GM18858 (cell line): ENCODE measurements at regions not wholly inside any gene's neighbourhood (a gene's known extent, or its start where the extent isn't known, plus 50 kb on each side); places are given as distances from the start of the nearest gene placed in this dataset.

Source experiments
- ATAC-seq: cut with Tn5 transposase; IDR thresholded peaks from one replicate; pipeline ENCODE4 v1.9.1; 2021; ENCODE audit not compliant: unreplicated experiment

DNA sequence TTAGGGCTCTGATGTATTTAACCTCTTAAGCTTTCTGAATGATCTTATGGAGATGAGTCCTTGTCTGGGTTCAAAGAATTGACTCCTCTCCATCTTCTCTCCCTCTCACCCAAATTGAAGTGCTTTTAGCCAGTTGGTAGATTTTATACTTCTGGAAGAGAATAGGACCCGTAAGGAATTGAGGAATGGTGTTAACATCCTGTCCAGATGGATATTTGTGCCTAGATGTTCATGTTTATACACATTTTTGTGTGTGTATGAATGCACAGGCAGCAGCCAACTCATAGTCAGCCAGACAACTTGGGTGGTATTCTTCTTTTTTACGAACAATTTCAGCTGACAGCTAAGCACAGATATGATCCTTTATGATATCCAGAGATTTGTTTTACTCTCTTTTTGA, 449.6 kb upstream of the RGS6 start:
- ATAC-seq: no peak

DNA sequence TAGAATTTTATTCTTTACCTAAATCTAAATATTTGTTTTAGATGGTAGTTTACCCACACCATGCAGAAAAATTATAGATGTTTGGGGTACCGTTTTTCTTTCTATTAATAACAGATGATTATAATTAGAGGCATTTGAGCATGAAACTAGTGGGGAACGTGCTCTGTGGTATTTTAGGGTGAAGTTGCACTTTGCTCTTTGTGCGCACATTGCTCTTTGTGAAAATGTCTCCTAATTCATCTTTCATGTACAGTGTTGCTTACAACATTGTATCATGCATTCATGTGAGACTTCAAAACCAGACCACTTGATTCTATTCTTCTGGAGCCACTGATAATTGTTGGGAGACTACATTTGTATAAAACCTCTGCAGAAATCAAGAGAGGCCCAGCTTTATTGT, 449.1 kb upstream of the RGS6 start:
- ATAC-seq: no peak

DNA sequence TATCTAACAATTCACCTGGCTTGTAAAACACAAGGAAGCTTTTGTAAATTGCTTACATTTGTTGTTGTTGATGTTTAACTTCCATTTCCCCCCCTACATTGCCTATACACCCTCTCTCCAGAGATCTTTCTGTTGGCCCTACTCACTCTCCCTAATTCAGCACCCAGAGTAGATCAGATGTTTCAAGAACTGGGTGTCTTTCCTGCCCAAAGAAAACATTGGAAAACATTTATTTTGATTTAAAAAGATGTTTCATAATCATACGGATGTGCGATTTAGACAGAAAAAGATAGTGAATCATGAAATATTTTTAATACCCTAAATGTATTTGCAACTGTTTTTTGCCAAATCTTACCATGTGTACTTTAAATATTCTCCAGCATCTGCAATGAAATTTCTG, 446.4 kb upstream of the RGS6 start:
- ATAC-seq: no peak

DNA sequence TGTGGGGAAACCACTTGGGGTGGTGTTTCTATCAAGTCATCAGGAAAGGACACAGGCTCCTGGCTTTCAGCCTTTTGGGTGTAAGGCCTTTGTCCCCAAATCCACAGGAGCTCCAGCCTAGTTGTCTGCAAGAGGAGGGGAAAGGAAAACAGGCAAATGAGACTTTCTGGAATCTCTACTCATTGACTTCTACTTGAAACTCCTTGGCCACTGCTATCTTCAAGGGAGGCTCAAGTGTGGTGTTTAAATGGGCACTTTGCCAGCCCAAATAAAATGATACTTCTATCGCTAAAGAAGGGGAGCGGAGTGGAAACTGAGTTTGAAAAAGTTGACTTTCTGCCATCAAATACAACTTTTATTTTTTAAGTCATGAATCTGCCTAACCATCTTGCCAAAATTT, 445.9 kb upstream of the RGS6 start:
- no peak for ATAC-seq

DNA sequence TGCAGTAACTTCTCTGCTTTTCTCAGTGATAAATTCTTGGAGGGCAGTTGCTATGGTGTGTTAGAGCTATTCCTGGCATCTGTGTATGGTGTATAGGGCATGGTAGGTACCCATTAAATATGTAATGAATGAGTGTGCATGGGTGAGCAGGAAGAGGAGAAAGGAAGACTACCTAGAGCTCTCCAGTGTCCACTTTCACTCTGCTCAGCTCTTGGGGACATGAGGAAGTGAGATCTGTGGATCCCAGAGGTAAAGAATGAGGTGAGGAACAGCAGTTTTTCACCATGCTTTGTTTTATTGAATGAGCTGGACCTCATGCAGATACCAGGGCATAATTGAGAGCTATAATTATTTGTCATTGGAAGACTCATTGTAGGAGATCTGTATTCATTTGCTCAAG, 444.8 kb upstream of the RGS6 start:
- ATAC-seq: no peak

DNA sequence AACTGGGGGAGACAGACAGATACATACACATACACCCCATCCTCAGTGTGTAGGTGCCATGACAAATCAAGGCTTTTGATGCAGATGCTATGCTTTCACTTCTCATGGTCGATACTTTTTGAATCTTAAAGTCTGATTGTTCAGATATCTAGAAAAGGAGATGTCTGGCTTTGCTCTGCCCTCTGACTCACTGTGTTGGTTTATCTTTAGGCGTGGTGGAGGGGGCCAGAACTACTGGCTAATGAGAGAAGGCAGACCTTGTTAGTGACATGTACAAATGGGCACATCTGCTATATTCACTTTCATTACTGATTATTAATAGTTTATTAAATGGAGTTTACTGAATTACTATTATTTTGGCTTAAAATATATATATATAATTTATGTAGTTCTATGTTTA, 444.3 kb upstream of the RGS6 start:
- ATAC-seq: no peak

DNA sequence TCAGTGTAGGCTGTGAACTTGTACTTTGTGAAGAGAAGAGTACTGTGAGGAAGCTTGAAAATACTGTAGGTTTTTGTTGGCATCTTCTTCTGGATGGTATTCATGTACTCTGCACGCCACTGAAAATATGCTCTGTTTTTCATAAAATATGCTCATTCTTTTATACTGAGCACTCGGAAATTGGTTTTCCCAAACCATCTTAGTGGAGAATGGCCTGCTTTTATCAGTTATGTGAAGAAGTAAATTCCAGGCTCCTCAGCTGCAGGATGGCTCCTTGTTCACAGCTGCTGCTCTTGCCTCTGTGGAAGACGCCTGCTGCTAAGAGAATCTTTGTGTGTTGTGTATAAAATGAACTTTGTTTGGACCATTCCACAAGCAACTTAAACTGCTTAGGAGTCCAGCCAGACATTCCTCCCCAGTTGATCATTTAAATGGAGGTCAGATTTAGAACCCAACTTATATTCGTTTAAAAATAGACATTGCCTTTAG, 443.5 kb upstream of the RGS6 start:
- no peak for ATAC-seq

DNA sequence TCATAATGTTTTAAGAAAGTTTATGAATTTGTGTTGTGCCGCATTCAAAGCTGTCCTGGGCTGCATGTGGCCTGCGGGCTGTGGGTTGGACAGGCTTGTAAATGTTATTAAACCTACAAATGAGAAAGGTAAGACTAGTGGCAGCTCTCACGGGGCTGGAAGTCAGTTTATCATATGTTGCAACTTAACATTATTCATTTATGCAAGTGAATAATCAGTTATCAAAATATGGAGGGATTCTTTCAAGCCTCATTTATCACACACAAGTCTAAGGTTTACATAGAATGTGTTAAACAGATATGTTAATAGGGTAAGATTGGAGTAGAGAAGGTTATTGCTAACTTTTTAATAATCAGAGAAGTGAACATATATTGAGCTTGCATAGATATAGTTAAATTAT, 442.5 kb upstream of the RGS6 start:
- no peak for ATAC-seq

DNA sequence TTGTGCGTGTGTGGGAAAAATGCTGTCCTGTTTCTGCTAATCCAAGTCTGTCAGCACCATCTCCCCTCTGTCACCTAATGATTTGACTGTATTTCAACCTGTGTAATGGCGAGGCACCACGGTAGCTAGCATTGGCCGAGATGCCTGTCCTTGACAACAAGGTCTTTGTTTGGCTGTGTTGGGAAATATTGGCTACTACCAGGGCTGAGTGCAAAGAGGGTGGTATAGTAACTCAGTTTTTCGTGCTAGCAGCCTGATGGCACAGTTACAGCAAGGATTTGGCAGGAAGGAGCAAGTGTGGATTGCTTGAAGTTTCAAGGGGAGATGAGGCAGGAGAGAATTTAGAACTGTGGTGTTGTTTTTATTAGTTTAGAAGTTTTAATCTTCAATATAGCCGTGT, 440.3 kb upstream of the RGS6 start:
- ATAC-seq: no peak

DNA sequence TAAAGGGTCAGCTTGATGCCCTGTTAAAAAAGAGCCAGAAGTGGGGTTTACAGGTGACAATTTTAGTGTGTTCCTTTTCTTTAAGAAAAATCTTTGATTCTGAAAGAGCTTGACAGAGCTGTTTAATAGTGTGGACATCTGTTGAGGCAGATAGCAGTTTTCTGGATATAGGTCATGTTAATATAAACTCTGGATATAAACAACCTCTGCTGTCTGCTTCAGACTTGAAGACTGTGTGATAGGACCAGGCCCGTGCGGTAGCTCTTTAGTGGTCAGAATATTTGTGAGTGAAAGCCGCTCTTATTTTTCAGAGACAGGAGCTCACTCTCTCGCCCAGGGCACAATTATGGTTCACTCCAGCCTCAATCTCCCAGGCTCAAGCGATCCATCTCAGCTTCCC, 439.9 kb upstream of the RGS6 start:
- ATAC-seq: no peak

DNA sequence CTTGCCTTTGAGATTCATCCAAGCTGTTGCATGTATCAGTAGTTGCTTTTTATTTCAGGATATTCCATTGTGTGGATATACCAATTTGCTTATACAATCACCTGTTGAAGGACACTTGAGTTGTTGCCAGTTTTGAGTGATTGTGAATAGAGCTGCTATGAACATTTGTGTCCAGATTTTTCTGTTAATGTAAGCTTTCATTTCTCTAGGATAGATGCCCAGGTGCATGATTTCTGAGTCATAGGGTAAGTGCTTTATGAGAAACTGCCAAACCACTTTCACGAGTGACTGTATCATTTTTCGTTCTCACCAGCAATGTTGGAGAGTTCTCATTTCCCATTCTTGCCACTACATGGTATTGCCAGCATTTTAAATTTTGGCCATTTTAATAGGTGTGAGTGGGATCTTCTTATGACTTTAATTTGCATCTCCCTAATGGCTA, 434.6 kb upstream of the RGS6 start:
- peak; percentile 71 for ATAC-seq

DNA sequence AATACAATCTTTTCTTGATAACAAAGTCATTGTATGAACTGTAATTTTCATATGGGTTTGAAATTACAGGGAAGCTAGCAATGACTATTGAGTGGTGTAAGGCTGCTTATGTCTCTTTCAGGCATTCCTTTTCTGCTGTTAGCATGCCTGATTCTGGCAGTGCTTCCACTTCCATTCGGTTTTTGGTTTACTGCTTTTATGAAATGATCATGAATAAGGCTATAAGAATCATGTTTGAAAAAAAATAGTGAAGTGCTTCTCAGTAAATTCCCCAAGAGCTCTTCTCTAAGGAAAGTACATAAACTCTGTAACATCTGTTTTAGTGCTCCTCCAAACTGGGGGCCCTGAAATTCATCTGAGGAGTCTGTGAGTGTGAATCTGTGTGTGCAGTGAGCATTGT, 434.0 kb upstream of the RGS6 start:
- peak; percentile 20 for ATAC-seq

DNA sequence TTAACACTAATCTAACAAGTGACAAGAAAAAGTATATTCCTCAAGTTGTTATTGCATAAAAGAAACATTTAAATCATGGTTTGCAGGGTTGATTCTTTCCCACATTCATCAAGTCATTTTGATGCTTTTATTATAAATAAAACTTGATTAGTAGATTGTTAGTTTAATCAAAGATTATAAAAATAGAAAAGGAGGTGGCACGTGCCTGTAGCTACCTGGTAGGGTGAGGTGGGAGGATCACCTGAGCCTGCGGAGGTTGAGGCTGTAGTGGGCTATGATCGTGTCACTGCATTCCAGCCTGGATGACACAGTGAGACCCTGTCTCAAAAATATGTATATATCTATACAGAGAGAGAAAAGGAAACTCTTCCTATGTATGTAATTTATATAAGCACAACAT, 433.2 kb upstream of the RGS6 start:
- no peak for ATAC-seq

DNA sequence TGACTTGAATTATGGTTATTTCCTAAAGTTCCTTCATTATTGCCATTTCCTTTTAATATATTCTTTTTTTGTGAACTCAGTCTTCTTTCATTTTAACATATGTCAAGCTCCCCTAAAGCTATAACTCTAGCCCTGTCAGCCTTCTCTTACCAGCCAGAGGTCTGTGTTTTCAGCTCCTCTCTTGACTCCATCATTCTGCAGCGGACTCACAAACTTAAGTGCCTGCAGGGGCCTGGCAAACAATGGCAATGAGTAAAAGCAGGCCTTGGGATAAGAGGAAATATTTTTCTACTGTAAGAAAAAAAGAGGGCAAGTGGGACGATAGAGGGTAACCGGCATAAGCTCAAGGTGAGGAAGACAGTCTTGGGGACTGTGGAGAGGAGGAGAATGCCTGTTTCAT, 424.5 kb upstream of the RGS6 start:
- no peak for ATAC-seq

DNA sequence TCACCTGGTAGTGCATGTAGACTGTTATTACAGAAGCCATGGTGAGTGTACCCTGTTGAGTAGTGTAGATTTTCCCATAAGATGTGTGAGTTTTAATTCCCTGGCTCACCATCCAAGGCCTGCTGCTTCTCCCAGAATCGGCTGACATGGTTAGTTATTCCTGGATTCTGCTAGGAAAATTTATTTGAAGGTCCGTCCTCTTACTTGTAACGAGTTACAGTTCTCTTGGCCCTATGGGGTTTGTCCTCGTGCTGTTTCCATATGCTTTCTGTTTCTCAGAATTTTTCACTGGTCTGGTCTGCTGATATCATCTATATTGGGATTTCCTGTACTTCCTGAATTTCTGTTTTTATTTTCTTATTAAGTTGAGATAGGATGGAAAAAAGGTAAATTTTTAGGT, 423.3 kb upstream of the RGS6 start:
- no peak for ATAC-seq

DNA sequence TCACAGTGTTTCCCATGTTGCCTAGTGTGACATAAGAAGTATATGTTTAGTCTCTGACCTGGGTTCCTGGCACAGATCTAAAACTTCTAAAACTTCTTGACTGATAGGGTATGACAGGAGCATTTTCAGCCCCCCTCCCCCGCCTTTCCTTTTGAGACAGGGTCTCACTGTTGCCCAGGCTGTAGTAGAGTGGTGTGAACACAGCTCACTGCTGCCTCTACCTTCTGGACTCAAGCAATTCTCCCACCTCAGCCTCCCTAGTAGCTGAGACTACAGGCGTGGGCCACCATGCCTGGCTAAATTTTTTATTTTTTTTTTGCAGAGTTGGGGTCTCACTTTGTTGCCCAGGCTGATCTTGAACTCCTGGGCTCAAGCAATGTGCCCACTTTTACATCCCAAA, 421.1 kb upstream of the RGS6 start:
- no peak for ATAC-seq

DNA sequence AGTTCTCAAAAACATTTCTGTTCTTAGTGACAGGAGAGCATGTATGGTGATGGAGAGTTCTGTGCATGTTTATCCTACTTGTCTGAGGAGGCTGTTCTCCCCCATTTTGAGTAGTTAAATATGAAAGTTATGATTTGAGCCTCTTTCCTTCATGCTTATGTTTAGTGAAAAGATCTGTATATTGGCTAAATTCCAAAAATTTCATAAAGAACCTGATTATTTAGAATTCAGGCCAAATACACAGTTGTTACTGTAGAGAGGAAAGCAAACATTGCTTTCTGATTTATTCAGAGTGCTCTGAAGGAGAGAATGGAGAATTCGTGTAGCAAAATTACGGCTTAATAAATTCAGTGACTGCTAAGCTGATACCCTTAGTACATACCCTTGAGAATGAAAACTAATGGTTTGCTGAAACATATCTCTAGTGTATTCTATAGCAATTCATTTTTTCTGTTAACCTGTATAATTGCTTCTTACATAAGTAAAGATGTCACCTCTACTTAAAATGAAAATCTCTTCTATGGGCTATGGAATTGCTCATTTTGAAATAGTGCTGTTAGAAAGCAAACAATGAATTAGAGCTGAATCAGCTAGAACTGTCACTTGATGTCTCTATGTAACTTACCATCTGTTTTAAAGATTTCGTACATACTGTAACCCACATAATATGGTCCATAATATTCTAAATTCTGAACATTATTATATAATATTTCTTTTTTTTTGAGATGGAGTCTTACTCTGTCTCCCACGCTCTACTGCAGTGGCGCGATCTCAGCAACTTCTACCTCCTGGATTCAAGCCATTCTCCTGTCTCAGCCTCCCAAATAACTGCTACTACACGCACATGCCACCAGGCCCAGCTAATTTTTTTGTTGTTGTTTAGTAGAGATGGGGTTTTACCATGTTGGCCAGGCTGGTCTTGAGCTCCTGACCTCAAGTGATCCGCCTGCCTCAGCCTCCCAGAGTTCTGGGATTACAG, 417.0 kb upstream of the RGS6 start:
- ATAC-seq: no peak

DNA sequence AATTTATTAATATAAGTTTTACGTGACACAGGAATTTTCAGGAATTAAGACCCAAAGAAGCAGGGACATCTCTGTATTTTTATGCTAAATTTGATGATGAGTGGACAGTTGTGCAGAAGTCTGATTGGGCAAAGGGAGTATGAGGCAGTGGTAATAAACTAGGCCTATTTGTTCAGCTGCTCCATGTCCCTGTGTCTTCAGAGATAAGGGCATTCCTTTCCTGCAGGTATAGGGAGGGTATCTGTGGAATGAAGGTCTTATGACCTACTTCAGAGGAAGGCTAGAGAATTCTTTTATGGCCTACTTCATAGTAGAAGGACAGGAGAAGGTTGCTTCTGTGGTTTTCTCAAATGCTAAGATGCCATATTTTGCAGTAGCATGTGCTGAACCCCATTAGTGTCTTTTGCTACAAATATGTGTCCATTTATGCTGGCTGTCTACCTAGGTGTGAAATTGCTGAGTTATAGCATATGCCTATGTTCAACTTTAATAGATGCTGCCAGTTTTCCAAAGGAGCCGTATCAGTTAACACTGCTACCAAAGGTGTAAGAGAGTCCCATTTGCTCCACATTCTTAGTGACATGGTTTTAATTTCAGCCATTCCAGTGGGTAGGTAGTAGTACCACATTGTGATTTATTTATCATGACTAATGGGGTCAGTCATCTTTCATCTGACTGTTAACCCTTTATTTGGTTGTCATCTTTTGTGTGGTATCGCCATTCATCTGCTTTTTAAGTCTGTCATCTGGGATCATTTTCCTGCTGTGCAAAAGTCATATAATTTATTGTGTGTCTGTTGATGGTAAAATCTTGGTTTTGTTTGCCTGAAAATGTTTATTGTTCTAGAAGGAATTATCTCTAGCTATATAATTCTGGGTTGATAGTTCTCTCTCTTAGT, 410.7 kb upstream of the RGS6 start:
- no peak for ATAC-seq

DNA sequence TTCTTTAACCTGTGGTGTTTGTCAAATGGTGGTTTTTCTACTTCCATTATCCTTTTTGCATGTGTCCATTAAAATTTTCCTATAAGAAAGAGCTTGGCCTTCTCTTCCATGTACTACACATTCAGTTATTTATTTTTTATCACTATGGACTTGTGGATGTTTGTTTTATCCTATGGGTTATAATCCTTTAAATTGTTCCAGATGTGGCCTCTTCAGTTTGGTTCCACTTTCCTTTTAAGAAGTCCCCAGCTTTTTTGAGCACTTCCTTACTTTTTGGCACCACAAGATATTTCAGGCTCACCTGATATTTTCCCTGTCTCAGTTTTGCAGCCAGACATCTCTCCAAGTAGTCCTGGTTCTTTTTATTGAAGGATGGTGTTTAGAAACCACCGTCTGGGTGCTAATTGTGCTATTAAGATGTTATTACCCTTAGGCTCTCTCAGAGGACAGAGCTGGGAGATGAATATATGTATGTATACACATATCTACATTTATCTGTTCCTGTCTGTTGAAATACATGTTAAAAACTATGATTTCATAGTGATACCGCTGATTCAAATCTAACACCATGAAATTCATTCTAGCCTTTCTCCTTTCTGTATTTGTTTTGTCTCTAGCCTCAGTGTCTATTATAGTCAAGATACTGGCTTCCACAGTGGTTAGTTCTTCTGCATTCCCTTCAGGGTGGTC, 408.5 kb upstream of the RGS6 start:
- ATAC-seq: peak; percentile 86

DNA sequence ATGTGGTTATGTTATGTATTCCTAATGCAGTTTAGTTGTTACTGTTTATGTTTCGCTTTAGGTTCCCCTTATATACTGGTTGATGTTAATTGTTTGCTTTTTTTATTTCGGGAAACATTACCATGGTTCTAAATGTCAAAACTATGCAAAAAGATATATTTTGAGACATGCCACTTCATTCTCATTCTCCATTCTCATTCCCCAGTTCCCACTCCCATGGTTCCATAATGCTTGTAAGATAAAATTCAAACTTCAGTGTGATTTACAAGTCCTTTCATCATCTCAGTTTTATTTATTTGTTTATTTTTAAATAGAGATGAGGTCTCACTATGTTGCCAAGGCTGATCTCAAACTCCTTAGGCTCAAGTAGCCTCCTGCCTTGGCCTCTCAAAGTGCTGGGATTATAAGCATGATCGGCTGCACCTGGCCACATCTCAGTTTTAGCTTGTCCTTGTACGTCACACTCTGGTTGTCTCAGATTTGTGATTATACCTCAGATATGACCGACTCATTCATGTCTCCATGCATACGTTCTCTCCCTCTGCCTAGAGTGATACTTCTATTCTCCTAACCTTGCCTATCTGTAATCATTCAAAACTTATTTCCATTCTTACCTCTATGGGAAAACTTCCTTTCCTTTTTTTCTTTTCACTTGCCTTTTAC, 407.8 kb upstream of the RGS6 start:
- ATAC-seq: peak; percentile 49
